Left ventricle myocardium superior (tissue), 1 donor: ENCODE measurements at regions not wholly inside any gene's neighbourhood (a gene's known extent, or its start where the extent isn't known, plus 50 kb on each side); places are given as distances from the start of the nearest gene placed in this dataset.

Experiments
- ATAC-seq: fragments of 200-7000 bp; cut with Tn5 transposase; one replicate; pipeline ENCODE4 v1.9.1; 2020; ENCODE audit warnings: mild to moderate bottlenecking, moderate library complexity
- DNase-seq: peaks from one replicate; pipeline ENCODE4 v3.0.0-alpha.2; 2020
- intact Hi-C: fragments of 100-400 bp; cut with micrococcal nuclease; formaldehyde crosslinking; loops from one replicate; pipeline ENCODE4 v1.11.0; 2022
- donor health status: DM: no; HTN: yes; CAD: no; lungs with severe emphysema.

- intact Hi-C loops, result loop anchor here (5.0 kb wide), 1 partner anchor 89 kb away; no protein-coding TSS in a partner anchor
- ATAC-seq (no peak), DNase-seq (no peak)
Observed at GRCh38 chr18:22467760-22468553, 50.2 kb upstream of the CTAGE1 start.

GRCh38 chr18:22468554-22468891, 50.8 kb upstream of the CTAGE1 start:
- intact Hi-C loops, result loop anchor here (5.0 kb wide), 1 partner anchor 89 kb away; no protein-coding TSS in a partner anchor
- no peak for DNase-seq
- no peak for ATAC-seq

- no peak for ATAC-seq
- intact Hi-C loops, result loop anchor here (5.0 kb wide), 1 partner anchor 88 kb away; no protein-coding TSS in a partner anchor
Observed at GRCh38 chr18:22469061-22469734, 51.5 kb upstream of the CTAGE1 start.

GRCh38 chr18:22469926-22470247, 52.2 kb upstream of the CTAGE1 start:
- intact Hi-C loops, result loop anchor here (5.0 kb wide), 1 partner anchor 87 kb away; no protein-coding TSS in a partner anchor
- DNase-seq, result no peak
- no peak for ATAC-seq

More at GRCh38 chr18:22469061-22469734, 51.5 kb upstream of the CTAGE1 start:
- no peak for DNase-seq

GRCh38 chr18:22470248-22471235, 52.8 kb upstream of the CTAGE1 start:
- ATAC-seq, result peak; percentile 41
- intact Hi-C loops, result no loop called here
- DNase-seq, result peak; percentile 52

GRCh38 chr18:22471546-22472131, 53.9 kb upstream of the CTAGE1 start:
- ATAC-seq (peak; percentile 92), DNase-seq (peak; percentile 79)
- intact Hi-C loops, result no loop called here

GRCh38 chr18:22473366-22473765, 55.7 kb upstream of the CTAGE1 start:
- no peak for DNase-seq
- ATAC-seq, result no peak
- intact Hi-C loops, result no loop called here

GRCh38 chr18:22475426-22476100, 57.8 kb upstream of the CTAGE1 start:
- no peak for ATAC-seq
- no peak for DNase-seq
- intact Hi-C loops, result no loop called here

GRCh38 chr18:22477222-22477621, 59.5 kb upstream of the CTAGE1 start:
- ATAC-seq (no peak), DNase-seq (no peak)
- intact Hi-C loops, result no loop called here

- DNase-seq (no peak), ATAC-seq (no peak)
- intact Hi-C loops, result loop anchor here (10.0 kb wide), 1 partner anchor 62 kb away; no protein-coding TSS in a partner anchor
Observed at GRCh38 chr18:22482948-22483347, 65.2 kb upstream of the CTAGE1 start.

- ATAC-seq (no peak), DNase-seq (no peak)
- intact Hi-C loops, result loop anchor here (10.0 kb wide), 1 partner anchor 61 kb away; no protein-coding TSS in a partner anchor
Observed at GRCh38 chr18:22483407-22483806, 65.7 kb upstream of the CTAGE1 start.

- no peak for ATAC-seq
- intact Hi-C loops, result loop anchor here (10.0 kb wide), 1 partner anchor 60 kb away; no protein-coding TSS in a partner anchor
- DNase-seq, result no peak
Observed at GRCh38 chr18:22484471-22484870, 66.8 kb upstream of the CTAGE1 start.

- ATAC-seq (no peak), DNase-seq (no peak)
- intact Hi-C loops, result loop anchor here (10.0 kb wide), 1 partner anchor 59 kb away; no protein-coding TSS in a partner anchor
Observed at GRCh38 chr18:22485808-22486244, 68.1 kb upstream of the CTAGE1 start.

GRCh38 chr18:22486667-22487066, 69.0 kb upstream of the CTAGE1 start:
- intact Hi-C loops, result loop anchor here (10.0 kb wide), 1 partner anchor 58 kb away; no protein-coding TSS in a partner anchor
- DNase-seq (no peak), ATAC-seq (peak; percentile 20)

- ATAC-seq, result peak; percentile 91
- intact Hi-C loops, result loop anchor here (10.0 kb wide), 1 partner anchor 56 kb away; no protein-coding TSS in a partner anchor
- peak; percentile 74 for DNase-seq
Observed at GRCh38 chr18:22488554-22488953, 70.8 kb upstream of the CTAGE1 start.

GRCh38 chr18:22489704-22490103, 72.0 kb upstream of the CTAGE1 start:
- intact Hi-C loops, result loop anchor here (10.0 kb wide), 1 partner anchor 55 kb away; no protein-coding TSS in a partner anchor
- ATAC-seq (no peak), DNase-seq (no peak)

GRCh38 chr18:22490429-22490846, 72.7 kb upstream of the CTAGE1 start:
- ATAC-seq (no peak), DNase-seq (no peak)
- intact Hi-C loops, result no loop called here

GRCh38 chr18:22493255-22493654, 75.5 kb upstream of the CTAGE1 start:
- no peak for ATAC-seq
- DNase-seq, result no peak
- intact Hi-C loops, result no loop called here
